IPS-15b (cell line): ENCODE measurements at regions not wholly inside any gene's neighbourhood (a gene's known extent, or its start where the extent isn't known, plus 50 kb on each side); places are given as distances from the start of the nearest gene placed in this dataset.

ENCODE experiments used
- H3K27me3 ChIP-seq: one replicate; pipeline ENCODE4 v1.6.1; 2013; ENCODE audit warnings: low read length; ENCODE audit not compliant: control insufficient read depth, insufficient read depth
- H3K36me3 ChIP-seq: one replicate; pipeline ENCODE4 v1.6.1; 2013; ENCODE audit warnings: low read length; ENCODE audit not compliant: control insufficient read depth, insufficient read depth
- H3K4me1 ChIP-seq: one replicate; pipeline ENCODE4 v1.6.1; 2013; ENCODE audit warnings: mild to moderate bottlenecking, low read length; ENCODE audit not compliant: control insufficient read depth, insufficient read depth
- H3K4me3 ChIP-seq: one replicate; pipeline ENCODE4 v1.5.1; 2013; ENCODE audit warnings: low read depth, low read length
- H3K9ac ChIP-seq: one replicate; pipeline ENCODE4 v1.6.1; 2013; ENCODE audit warnings: low read depth, mild to moderate bottlenecking, low read length
- H3K9me3 ChIP-seq: one replicate; pipeline ENCODE4 v1.6.1; 2013; ENCODE audit warnings: mild to moderate bottlenecking, low read length; ENCODE audit not compliant: control insufficient read depth, insufficient read depth

- Histone ChIP-seq H3K4me3 (no peak overlapping the region), H3K27me3 (no peaks in the 10 kb centered on the region), H3K4me1 (no peaks in the 10 kb centered on the region)
Measured at GRCh38 chr1:229080361-229080760, 190.6 kb upstream of the RAB4A start.

GRCh38 chr1:229085291-229085690 lies 185.6 kb upstream of the RAB4A start:
- Histone ChIP-seq H3K9ac (no peak overlapping the region), H3K4me3 (no peak overlapping the region), H3K9me3 (peaks cover 6% of the 10 kb centered on the region), H3K27me3 (no peaks in the 10 kb centered on the region), H3K36me3 (no peaks in the 10 kb centered on the region), H3K4me1 (no peaks in the 10 kb centered on the region)

More at GRCh38 chr1:229080361-229080760, 190.6 kb upstream of the RAB4A start:
- Histone ChIP-seq H3K9me3 (peaks cover 6% of the 10 kb centered on the region), H3K36me3 (no peaks in the 10 kb centered on the region), H3K9ac (no peak overlapping the region)

- H3K27me3 ChIP-seq = no peaks in the 10 kb centered on the region
- no peak overlapping the region for H3K4me3 ChIP-seq
- no peak overlapping the region for H3K9ac ChIP-seq
- H3K9me3 ChIP-seq = peaks cover 6% of the 10 kb centered on the region
- H3K36me3 ChIP-seq = no peaks in the 10 kb centered on the region
- H3K4me1 ChIP-seq = no peaks in the 10 kb centered on the region
Measured at GRCh38 chr1:229086091-229086490, 184.8 kb upstream of the RAB4A start.

GRCh38 chr1:229086686-229087085 lies 184.2 kb upstream of the RAB4A start:
- Histone ChIP-seq H3K36me3 (no peaks in the 10 kb centered on the region), H3K4me3 (no peak overlapping the region), H3K9me3 (peaks cover 6% of the 10 kb centered on the region), H3K27me3 (no peaks in the 10 kb centered on the region), H3K4me1 (peaks cover 3% of the 10 kb centered on the region), H3K9ac (no peak overlapping the region)

GRCh38 chr1:229087339-229087738 lies 183.6 kb upstream of the RAB4A start:
- H3K4me3 ChIP-seq = no peak overlapping the region
- H3K36me3 ChIP-seq = no peaks in the 10 kb centered on the region
- peaks cover 6% of the 10 kb centered on the region for H3K9me3 ChIP-seq
- H3K9ac ChIP-seq = no peak overlapping the region
- no peaks in the 10 kb centered on the region for H3K27me3 ChIP-seq
- H3K4me1 ChIP-seq = peaks cover 7% of the 10 kb centered on the region

- peaks cover 13% of the 10 kb centered on the region for H3K4me1 ChIP-seq
- no peak overlapping the region for H3K9ac ChIP-seq
- no peaks in the 10 kb centered on the region for H3K36me3 ChIP-seq
- H3K4me3 ChIP-seq = no peak overlapping the region
- H3K27me3 ChIP-seq = no peaks in the 10 kb centered on the region
- H3K9me3 ChIP-seq = peaks cover 2% of the 10 kb centered on the region
Measured at GRCh38 chr1:229087906-229088305, 183.0 kb upstream of the RAB4A start.

- no peak overlapping the region for H3K4me3 ChIP-seq
- peaks cover 18% of the 10 kb centered on the region for H3K4me1 ChIP-seq
- no peaks in the 10 kb centered on the region for H3K9me3 ChIP-seq
- no peaks in the 10 kb centered on the region for H3K27me3 ChIP-seq
- no peak overlapping the region for H3K9ac ChIP-seq
- no peaks in the 10 kb centered on the region for H3K36me3 ChIP-seq
Measured at GRCh38 chr1:229088711-229089110, 182.2 kb upstream of the RAB4A start.

- Histone ChIP-seq H3K4me1 (peaks cover 19% of the 10 kb centered on the region), H3K9ac (no peak overlapping the region), H3K36me3 (no peaks in the 10 kb centered on the region), H3K4me3 (no peak overlapping the region), H3K9me3 (no peaks in the 10 kb centered on the region), H3K27me3 (no peaks in the 10 kb centered on the region)
Measured at GRCh38 chr1:229089586-229090208, 181.2 kb upstream of the RAB4A start.

- no peaks in the 10 kb centered on the region for H3K27me3 ChIP-seq
- H3K4me3 ChIP-seq = no peak overlapping the region
- H3K9ac ChIP-seq = no peak overlapping the region
- H3K4me1 ChIP-seq = peaks cover 24% of the 10 kb centered on the region
- no peaks in the 10 kb centered on the region for H3K36me3 ChIP-seq
- H3K9me3 ChIP-seq = no peaks in the 10 kb centered on the region
Measured at GRCh38 chr1:229091721-229092136, 179.2 kb upstream of the RAB4A start.

GRCh38 chr1:229092377-229093237 lies 178.3 kb upstream of the RAB4A start:
- Histone ChIP-seq H3K27me3 (no peaks in the 10 kb centered on the region), H3K9me3 (no peaks in the 10 kb centered on the region), H3K4me3 (no peak overlapping the region), H3K9ac (no peak overlapping the region), H3K4me1 (peaks cover 24% of the 10 kb centered on the region), H3K36me3 (no peaks in the 10 kb centered on the region)

GRCh38 chr1:229093238-229093540 lies 177.7 kb upstream of the RAB4A start:
- no peaks in the 10 kb centered on the region for H3K36me3 ChIP-seq
- no peaks in the 10 kb centered on the region for H3K27me3 ChIP-seq
- H3K4me3 ChIP-seq = no peak overlapping the region
- peaks cover 24% of the 10 kb centered on the region for H3K4me1 ChIP-seq
- no peak overlapping the region for H3K9ac ChIP-seq
- H3K9me3 ChIP-seq = no peaks in the 10 kb centered on the region
